ACHN (cell line): ENCODE measurements at regions not wholly inside any gene's neighbourhood (a gene's known extent, or its start where the extent isn't known, plus 50 kb on each side); places are given as distances from the start of the nearest gene placed in this dataset.

Experiments
- DNase-seq: peaks from one replicate; pipeline ENCODE4 v3.0.0-alpha.2; 2015
- in situ Hi-C: cut with HindIII; loops from 2 replicates; pipeline ENCODE4 v1.10.0; 2017; ENCODE audit warnings: low sequenced_read_pairs, low pct_ligation_motif_present, low pct_unique_long_range_greater_than_20kb

GRCh38 chr15:37876900-37877299 is 57.5 kb upstream of the TMCO5A start:
- DNase-seq = no peak
- in situ Hi-C loops = no loop called here

DNA sequence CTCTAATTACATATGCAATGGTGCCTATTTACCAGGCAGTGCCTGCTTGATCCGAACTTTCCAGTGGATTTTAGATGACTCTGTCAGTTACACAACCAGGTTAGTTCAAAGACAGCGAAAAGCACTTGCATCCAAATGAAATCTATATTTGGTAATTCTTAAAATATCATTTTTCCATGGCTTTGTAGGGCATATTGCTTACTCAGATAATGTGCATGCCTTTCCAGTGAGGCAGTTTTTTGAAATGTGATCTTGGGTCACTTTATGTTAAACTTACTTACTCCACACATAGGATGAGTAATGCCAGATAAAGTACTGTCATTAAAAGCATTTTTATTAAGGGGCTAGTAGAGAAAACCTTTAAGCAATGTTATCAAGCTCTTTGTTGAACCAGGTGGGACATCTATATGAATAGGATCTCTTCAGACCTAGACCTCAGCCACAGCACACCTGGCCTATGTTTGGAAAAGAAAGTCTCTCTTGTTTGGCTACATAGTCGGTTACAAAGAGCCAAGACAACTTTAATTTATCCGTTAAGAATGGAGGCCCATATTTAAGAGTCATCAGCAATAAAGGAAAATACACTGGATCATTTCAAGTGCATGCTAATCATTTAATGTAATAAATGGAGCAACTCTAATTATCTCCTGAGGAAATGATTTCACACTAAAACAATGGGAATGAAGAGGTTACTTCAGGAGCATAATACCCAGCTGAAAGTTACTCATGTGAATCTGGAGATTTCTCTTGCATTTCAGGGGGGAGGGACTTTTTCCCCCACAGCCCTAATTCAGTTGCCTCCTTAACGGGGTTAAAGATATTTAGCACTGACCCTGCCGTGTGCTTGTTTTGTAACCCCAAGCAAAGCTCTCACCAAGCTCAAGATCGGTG is 56.3 kb upstream of the TMCO5A start:
- in situ Hi-C loops = no loop called here
- no peak for DNase-seq

DNA sequence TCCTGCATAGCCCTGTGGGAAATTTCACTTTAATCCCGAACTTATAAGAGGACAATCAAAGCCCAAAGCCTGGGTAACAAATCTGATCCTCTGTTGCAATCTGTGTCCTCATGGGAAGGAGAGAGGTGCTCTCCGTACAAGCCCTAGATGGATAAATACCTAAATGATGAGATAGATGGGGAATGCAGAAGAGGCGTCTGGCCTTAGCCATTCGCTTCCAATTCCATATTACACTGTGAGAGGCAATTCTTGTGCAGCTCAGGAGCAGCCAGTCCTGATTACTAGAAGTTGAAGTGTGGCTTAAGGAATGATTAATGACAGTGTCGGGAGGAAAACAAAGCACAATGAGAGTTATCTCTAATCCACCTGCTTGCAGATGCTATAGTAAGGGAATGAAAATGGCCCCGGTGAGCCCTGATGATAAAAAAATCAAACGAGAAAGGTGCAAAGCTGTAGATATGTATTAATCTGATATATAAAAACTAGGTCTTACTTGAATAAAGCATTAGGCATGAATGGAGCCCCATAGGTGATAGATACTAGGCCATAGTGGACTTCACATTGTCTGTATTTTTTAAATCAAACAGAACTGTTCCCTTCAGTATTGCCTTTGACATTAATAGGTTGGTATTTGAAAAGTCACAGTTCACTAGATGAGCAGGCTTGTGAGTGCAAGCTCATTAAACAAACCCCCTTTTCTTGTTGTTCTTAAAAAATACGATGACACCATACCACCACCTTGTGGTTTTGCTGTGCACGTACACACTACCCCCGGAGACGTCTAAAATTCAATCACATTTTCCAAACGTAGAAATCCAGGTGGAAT is 54.2 kb upstream of the TMCO5A start:
- in situ Hi-C loops = no loop called here
- peak; percentile 28 for DNase-seq

GRCh38 chr15:37880835-37881153 is 53.6 kb upstream of the TMCO5A start:
- in situ Hi-C loops = no loop called here
- DNase-seq = no peak

- in situ Hi-C loops = no loop called here
- no peak for DNase-seq
These were observed 53.0 kb upstream of the TMCO5A start for GRCh38 chr15:37881237-37882013.

DNA sequence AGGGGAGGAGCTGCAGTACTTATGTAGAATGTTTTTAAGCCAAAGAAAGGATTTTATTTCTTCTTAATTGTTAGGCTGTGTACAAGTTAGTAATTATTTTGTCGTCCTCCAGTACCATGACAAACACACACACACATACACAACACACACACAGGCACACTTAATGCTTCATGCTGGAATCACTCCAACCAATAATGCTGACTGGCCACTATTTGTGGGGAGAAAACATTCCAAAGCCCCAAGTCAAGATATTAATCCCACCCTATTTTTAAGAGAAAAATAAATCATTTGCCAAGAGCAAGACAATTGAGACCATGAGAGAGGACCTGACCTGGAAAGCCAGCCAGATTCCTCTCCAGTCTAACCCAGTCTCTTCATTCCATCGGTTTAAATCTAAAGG is 51.8 kb upstream of the TMCO5A start:
- in situ Hi-C loops = no loop called here
- DNase-seq = no peak
